ENCODE measurements at regions not wholly inside any gene's neighbourhood (a gene's known extent, or its start where the extent isn't known, plus 50 kb on each side); places are given as distances from the start of the nearest gene placed in this dataset.
"Not testable (repeated sequence)": the region's sequence is repeated elsewhere in the genome, so short reads cannot be mapped to it uniquely, and the experiment has no call there.

GRCh38 chr12:105483691-105484090 is 153.2 kb downstream of the C12orf75 start:
- no peak for DNase-seq

GRCh38 chr12:105485321-105485910 is 154.9 kb downstream of the C12orf75 start:
- DNase-seq = no peak

- no peak for DNase-seq
Measured at GRCh38 chr12:105485921-105486320, 155.4 kb downstream of the C12orf75 start.

GRCh38 chr12:105487963-105488362 is 157.5 kb downstream of the C12orf75 start:
- no peak for DNase-seq

GRCh38 chr12:105492591-105493545 is 162.4 kb downstream of the C12orf75 start:
- DNase-seq = no peak

- DNase-seq = no peak
Measured at GRCh38 chr12:105499205-105499604, 168.7 kb downstream of the C12orf75 start.

- DNase-seq = not testable (repeated sequence)
Measured at GRCh38 chr12:105500676-105501075, 170.2 kb downstream of the C12orf75 start.

- DNase-seq = no peak
Measured at GRCh38 chr12:105502426-105502930, 172.0 kb downstream of the C12orf75 start.

- DNase-seq = peak; percentile 15
Measured at GRCh38 chr12:105503619-105504018, 173.1 kb downstream of the C12orf75 start.

- no peak for DNase-seq
Measured at GRCh38 chr12:105504286-105504685, 173.8 kb downstream of the C12orf75 start.

- DNase-seq = no peak
Measured at GRCh38 chr12:105506678-105507310, 176.3 kb downstream of the C12orf75 start.

GRCh38 chr12:105507311-105508038 is 177.0 kb downstream of the C12orf75 start:
- DNase-seq = no peak

- DNase-seq = no peak
Measured at GRCh38 chr12:105508096-105508495, 177.6 kb downstream of the C12orf75 start.

- no peak for DNase-seq
Measured at GRCh38 chr12:105510526-105510925, 180.0 kb downstream of the C12orf75 start.

- DNase-seq = not testable (repeated sequence)
Measured at GRCh38 chr12:105512861-105513260, 182.4 kb downstream of the C12orf75 start.

GRCh38 chr12:105522166-105522825 is 191.8 kb downstream of the C12orf75 start:
- DNase-seq = no peak

GRCh38 chr12:105523164-105524057 is 192.9 kb downstream of the C12orf75 start:
- DNase-seq = no peak

- DNase-seq = no peak
Measured at GRCh38 chr12:105524961-105525360, 194.5 kb downstream of the C12orf75 start.

- no peak for DNase-seq
Measured at GRCh38 chr12:105534068-105534467, 203.6 kb downstream of the C12orf75 start.

- not testable (repeated sequence) for DNase-seq
Measured at GRCh38 chr12:105535033-105535432, 204.5 kb downstream of the C12orf75 start.

GRCh38 chr12:105538880-105539279 is 208.4 kb downstream of the C12orf75 start:
- no peak for DNase-seq

Data from NCI-H345 (cell line).